IMR-90 (cell line): ENCODE measurements at regions not wholly inside any gene's neighbourhood (a gene's known extent, or its start where the extent isn't known, plus 50 kb on each side); places are given as distances from the start of the nearest gene placed in this dataset.

ENCODE experiments used
- ATAC-seq: fragments of 200-7000 bp; cut with Tn5 transposase; 2 replicates; pipeline ENCODE4 v1.9.1; 2020; ENCODE audit warnings: low read depth, mild to moderate bottlenecking, moderate library complexity
- BruUV-seq: library from RNA; stranded (reverse); fragments of 400-500 nt; replicated peaks from 2 replicates; lab custom pipeline; 2021; lab: Mats Ljungman, UMichigan
- CTCF ChIA-PET: fragments of 300-600 bp; formaldehyde crosslinking; extraction: SDS; loops from one replicate; lab custom pipeline; 2021; ENCODE audit warnings: antibody characterized with exemption; lab: Yijun Ruan, JAX
- POLR2A ChIA-PET: fragments of 300-600 bp; sonication (Branson Sonifier 250); formaldehyde crosslinking; loops from one replicate; lab custom pipeline; 2022; ENCODE audit warnings: antibody characterized with exemption; ENCODE audit not compliant: unreplicated experiment; lab: Charles Lee
- DNase-seq: peaks from one replicate; pipeline ENCODE4 v3.0.0; 2013
- H2AFZ ChIP-seq: replicated peaks from 2 replicates; pipeline ENCODE3; 2013; ENCODE audit warnings: low read length, mild to moderate bottlenecking; ENCODE audit not compliant: poor library complexity
- H2AK5ac ChIP-seq: 2 replicates; pipeline ENCODE4 v1.6.1; 2013; ENCODE audit warnings: low read depth, low read length, inconsistent platforms
- H2AK9ac ChIP-seq: replicated peaks from 2 replicates; pipeline ENCODE3; 2013; ENCODE audit warnings: mild to moderate bottlenecking, low read depth, low read length, moderate library complexity; ENCODE audit not compliant: poor library complexity
- H2BK120ac ChIP-seq: 2 replicates; pipeline ENCODE4 v1.6.1; 2013; ENCODE audit warnings: low read depth, low read length, inconsistent platforms
- H2BK15ac ChIP-seq: 3 replicates; pipeline ENCODE4 v1.6.1; 2013; ENCODE audit warnings: low read depth, low read length, inconsistent platforms
- H2BK20ac ChIP-seq: 2 replicates; pipeline ENCODE4 v1.6.1; 2013; ENCODE audit warnings: low read depth, mild to moderate bottlenecking, inconsistent platforms, low read length, moderate library complexity
- H2BK5ac ChIP-seq: 2 replicates; pipeline ENCODE4 v1.6.1; 2013; ENCODE audit warnings: mild to moderate bottlenecking, low read depth, low read length, inconsistent platforms; ENCODE audit not compliant: poor library complexity, severe bottlenecking
- H3K14ac ChIP-seq: replicated peaks from 2 replicates; pipeline ENCODE4 v1.6.1; 2013; ENCODE audit warnings: low read depth, low read length, inconsistent platforms
- H3K18ac ChIP-seq: 2 replicates; pipeline ENCODE4 v1.6.1; 2013; ENCODE audit warnings: low read depth, low read length, control low read depth
- H3K23ac ChIP-seq: 2 replicates; pipeline ENCODE4 v1.6.1; 2013; ENCODE audit warnings: low read depth, low read length, inconsistent platforms
- H3K27ac ChIP-seq: 2 replicates; pipeline ENCODE4 v1.5.1; 2013; ENCODE audit warnings: mild to moderate bottlenecking, control low read depth, low read length; ENCODE audit not compliant: insufficient read depth
- H3K27me3 ChIP-seq: 2 replicates; pipeline ENCODE4 v1.6.1; 2013; ENCODE audit warnings: low read length; ENCODE audit not compliant: control insufficient read depth, insufficient read depth
- H3K36me3 ChIP-seq: 2 replicates; pipeline ENCODE4 v1.6.1; 2013; ENCODE audit warnings: low read length, mixed read lengths; ENCODE audit not compliant: control insufficient read depth, insufficient read depth
- H3K4ac ChIP-seq: 2 replicates; pipeline ENCODE4 v1.6.1; 2013; ENCODE audit warnings: low read depth, low read length, inconsistent platforms
- H3K4me1 ChIP-seq: 2 replicates; pipeline ENCODE4 v1.6.1; 2013; ENCODE audit warnings: low read length, mixed read lengths; ENCODE audit not compliant: control insufficient read depth, insufficient read depth
- H3K4me2 ChIP-seq: 2 replicates; pipeline ENCODE4 v1.6.1; 2013; ENCODE audit warnings: low read depth, mild to moderate bottlenecking, control low read depth, low read length, moderate library complexity
- H3K4me3 ChIP-seq: 2 replicates; pipeline ENCODE4 v1.5.1; 2013; ENCODE audit warnings: low read depth, mild to moderate bottlenecking, control low read depth, low read length, moderate library complexity; ENCODE audit not compliant: insufficient read depth
- H3K56ac ChIP-seq: 2 replicates; pipeline ENCODE4 v1.6.1; 2013; ENCODE audit warnings: low read length, inconsistent platforms; ENCODE audit not compliant: insufficient read depth; ENCODE audit errors: extremely low read depth
- H3K79me1 ChIP-seq, 2 experiments: 2 replicates each; pipeline ENCODE4 v1.6.1; 2013; ENCODE audit warnings: low read length in 2 of 2, inconsistent platforms in 1 of 2, low read depth in 1 of 2
- H3K9ac ChIP-seq: 2 replicates; pipeline ENCODE4 v1.6.1; 2013; ENCODE audit warnings: low read depth, low read length, control low read depth
- H3K9me1 ChIP-seq: 2 replicates; pipeline ENCODE4 v1.6.1; 2013; ENCODE audit warnings: low read length, inconsistent platforms; ENCODE audit not compliant: insufficient read depth
- H3K9me3 ChIP-seq: 2 replicates; pipeline ENCODE4 v1.6.1; 2013; ENCODE audit warnings: low read length; ENCODE audit not compliant: control insufficient read depth, insufficient read depth
- H4K20me1 ChIP-seq: 2 replicates; pipeline ENCODE4 v1.6.1; 2013; ENCODE audit warnings: low read length, inconsistent platforms; ENCODE audit not compliant: insufficient read depth
- H4K5ac ChIP-seq: 2 replicates; pipeline ENCODE4 v1.6.1; 2013; ENCODE audit warnings: mild to moderate bottlenecking, low read depth, low read length, control low read depth
- H4K8ac ChIP-seq, 2 experiments: 2 replicates each; pipeline ENCODE4 v1.6.1; 2013; ENCODE audit warnings: low read depth in 2 of 2, low read length in 2 of 2, control low read depth in 1 of 2, inconsistent platforms in 1 of 2
- H4K91ac ChIP-seq: 2 replicates; pipeline ENCODE4 v1.6.1; 2013; ENCODE audit warnings: low read depth, low read length, inconsistent platforms; ENCODE audit not compliant: insufficient read depth
- BHLHE40 ChIP-seq: fragments of 150-350 bp; IDR thresholded peaks from 2 replicates; pipeline ENCODE4 v1.6.1; 2016; ENCODE audit warnings: mild to moderate bottlenecking, low read depth, low read length
- CEBPB ChIP-seq: IDR thresholded peaks from 2 replicates; pipeline ENCODE4 v1.6.1; 2012; ENCODE audit warnings: low read depth, low read length, improper control_type of control experiment
- CHD1 ChIP-seq: IDR thresholded peaks from 2 replicates; pipeline ENCODE4 v1.6.1; 2012; ENCODE audit warnings: low read depth, low read length, improper control_type of control experiment
- FOS ChIP-seq: fragments of 150-350 bp; IDR thresholded peaks from 2 replicates; pipeline ENCODE4 v1.6.1; 2016; ENCODE audit warnings: low read depth, low read length
- MAFK ChIP-seq: IDR thresholded peaks from 2 replicates; pipeline ENCODE4 v1.6.1; 2012; ENCODE audit warnings: low read depth, low read length, improper control_type of control experiment
- MAZ ChIP-seq: IDR thresholded peaks from 2 replicates; pipeline ENCODE4 v1.6.1; 2012; ENCODE audit warnings: low read depth, mild to moderate bottlenecking, low read length, improper control_type of control experiment, moderate library complexity, borderline replicate concordance
- MXI1 ChIP-seq: IDR thresholded peaks from 2 replicates; pipeline ENCODE4 v1.6.1; 2012; ENCODE audit warnings: low read depth, mild to moderate bottlenecking, low read length, moderate library complexity, borderline replicate concordance
- NFE2L2 ChIP-seq: fragments of 150-350 bp; IDR thresholded peaks from 2 replicates; pipeline ENCODE4 v1.6.1; 2016; ENCODE audit warnings: low read depth, mild to moderate bottlenecking, low read length
- POLR2A ChIP-seq: IDR thresholded peaks from 2 replicates; pipeline ENCODE4 v1.6.1; 2012; ENCODE audit warnings: mild to moderate bottlenecking, low read depth, low read length
- RAD21 ChIP-seq: IDR thresholded peaks from 2 replicates; pipeline ENCODE4 v1.6.1; 2012; ENCODE audit warnings: low read length, improper control_type of control experiment
- RCOR1 ChIP-seq: IDR thresholded peaks from 2 replicates; pipeline ENCODE4 v1.6.1; 2012; ENCODE audit warnings: mild to moderate bottlenecking, low read length, improper control_type of control experiment; ENCODE audit not compliant: insufficient replicate concordance
- RFX5 ChIP-seq: IDR thresholded peaks from 2 replicates; pipeline ENCODE4 v1.8.0; 2012; ENCODE audit warnings: low read depth, mild to moderate bottlenecking, low read length, moderate library complexity
- SMC3 ChIP-seq: fragments of 150-350 bp; IDR thresholded peaks from 2 replicates; pipeline ENCODE4 v1.6.1; 2016; ENCODE audit warnings: low read depth, mild to moderate bottlenecking, antibody characterized with exemption, low read length, moderate library complexity
- WGBS, 2 experiments: methylation state at CpG; one replicate each; pipeline versions ENCODE4 v1.1.5 to v1.1.7; 2013; ENCODE audit warnings: missing lambda C conversion rate in 2 of 2; ENCODE audit not compliant: insufficient read length in 1 of 2; ENCODE audit errors: extremely low coverage in 2 of 2; 5-methylcytosine and 5-hydroxymethylcytosine counted together
- dilution Hi-C: fragments of 300-500 bp; cut with HindIII; formaldehyde crosslinking; loops from one replicate; pipeline ENCODE4 v1.14.3; 2018; ENCODE audit warnings: low sequenced_read_pairs; ENCODE audit not compliant: unreplicated experiment
- in situ Hi-C: fragments of 300-500 bp; cut with MboI; formaldehyde crosslinking; loops from 3 replicates; pipeline ENCODE4 v1.14.3; 2019; ENCODE audit warnings: low sequenced_read_pairs, inconsistent platforms, mixed read lengths
- intact Hi-C: fragments of 100-400 bp; cut with micrococcal nuclease; formaldehyde crosslinking; loops from 2 replicates; pipeline ENCODE4 v1.10.0; 2022
- TF ChIP-seq, protein P1 (sequence below): fragments of 150-350 bp; IDR thresholded peaks from 2 replicates; pipeline ENCODE4 v1.6.1; 2017; ENCODE audit warnings: mild to moderate bottlenecking, antibody characterized with exemption, low read length, low read depth
- TF ChIP-seq, protein P2 (sequence below): fragments of 150-350 bp; IDR thresholded peaks from 2 replicates; pipeline ENCODE4 v1.6.1; 2016; ENCODE audit warnings: low read depth, mild to moderate bottlenecking, low read length, moderate library complexity, borderline replicate concordance
- TF ChIP-seq, protein P3 (sequence below): conservative IDR thresholded peaks from 2 replicates; pipeline ENCODE4 v1.5.1; 2012; ENCODE audit warnings: mild to moderate bottlenecking, low read depth, low read length, improper control_type of control experiment

DNA sequence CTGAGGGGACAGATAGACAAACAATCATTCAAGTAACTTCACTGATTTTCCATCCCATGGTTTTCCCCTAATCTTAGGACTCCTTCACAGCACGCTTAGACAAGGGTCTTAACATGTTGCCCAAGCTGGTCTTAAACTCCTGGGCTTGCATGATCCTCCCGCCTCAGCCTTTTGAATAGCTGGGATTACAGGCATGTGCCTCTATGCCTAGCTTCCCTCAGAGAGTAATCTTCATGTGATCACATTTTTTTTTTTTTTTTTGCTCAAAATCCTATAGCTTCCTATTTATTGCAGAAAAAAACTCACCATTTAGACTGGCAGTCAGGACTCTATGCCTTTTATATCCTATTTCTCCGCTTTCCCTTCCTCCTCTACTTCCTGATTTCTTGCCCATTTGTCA is 90.4 kb upstream of the DPH5 start:
- TF ChIP-seq CEBPB (no peak), MAZ (no peak), CHD1 (no peak), FOS (no peak), RCOR1 (no peak), POLR2A (no peak), RAD21 (no peak), NFE2L2 (no peak), BHLHE40 (no peak), MAFK (no peak), MXI1 (no peak), RFX5 (no peak), SMC3 (no peak)
- TF ChIP-seq, protein P1, sequence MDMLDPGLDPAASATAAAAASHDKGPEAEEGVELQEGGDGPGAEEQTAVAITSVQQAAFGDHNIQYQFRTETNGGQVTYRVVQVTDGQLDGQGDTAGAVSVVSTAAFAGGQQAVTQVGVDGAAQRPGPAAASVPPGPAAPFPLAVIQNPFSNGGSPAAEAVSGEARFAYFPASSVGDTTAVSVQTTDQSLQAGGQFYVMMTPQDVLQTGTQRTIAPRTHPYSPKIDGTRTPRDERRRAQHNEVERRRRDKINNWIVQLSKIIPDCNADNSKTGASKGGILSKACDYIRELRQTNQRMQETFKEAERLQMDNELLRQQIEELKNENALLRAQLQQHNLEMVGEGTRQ, result no peak
- TF ChIP-seq, protein P2, sequence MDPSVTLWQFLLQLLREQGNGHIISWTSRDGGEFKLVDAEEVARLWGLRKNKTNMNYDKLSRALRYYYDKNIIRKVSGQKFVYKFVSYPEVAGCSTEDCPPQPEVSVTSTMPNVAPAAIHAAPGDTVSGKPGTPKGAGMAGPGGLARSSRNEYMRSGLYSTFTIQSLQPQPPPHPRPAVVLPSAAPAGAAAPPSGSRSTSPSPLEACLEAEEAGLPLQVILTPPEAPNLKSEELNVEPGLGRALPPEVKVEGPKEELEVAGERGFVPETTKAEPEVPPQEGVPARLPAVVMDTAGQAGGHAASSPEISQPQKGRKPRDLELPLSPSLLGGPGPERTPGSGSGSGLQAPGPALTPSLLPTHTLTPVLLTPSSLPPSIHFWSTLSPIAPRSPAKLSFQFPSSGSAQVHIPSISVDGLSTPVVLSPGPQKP, result no peak
- TF ChIP-seq, protein P3, sequence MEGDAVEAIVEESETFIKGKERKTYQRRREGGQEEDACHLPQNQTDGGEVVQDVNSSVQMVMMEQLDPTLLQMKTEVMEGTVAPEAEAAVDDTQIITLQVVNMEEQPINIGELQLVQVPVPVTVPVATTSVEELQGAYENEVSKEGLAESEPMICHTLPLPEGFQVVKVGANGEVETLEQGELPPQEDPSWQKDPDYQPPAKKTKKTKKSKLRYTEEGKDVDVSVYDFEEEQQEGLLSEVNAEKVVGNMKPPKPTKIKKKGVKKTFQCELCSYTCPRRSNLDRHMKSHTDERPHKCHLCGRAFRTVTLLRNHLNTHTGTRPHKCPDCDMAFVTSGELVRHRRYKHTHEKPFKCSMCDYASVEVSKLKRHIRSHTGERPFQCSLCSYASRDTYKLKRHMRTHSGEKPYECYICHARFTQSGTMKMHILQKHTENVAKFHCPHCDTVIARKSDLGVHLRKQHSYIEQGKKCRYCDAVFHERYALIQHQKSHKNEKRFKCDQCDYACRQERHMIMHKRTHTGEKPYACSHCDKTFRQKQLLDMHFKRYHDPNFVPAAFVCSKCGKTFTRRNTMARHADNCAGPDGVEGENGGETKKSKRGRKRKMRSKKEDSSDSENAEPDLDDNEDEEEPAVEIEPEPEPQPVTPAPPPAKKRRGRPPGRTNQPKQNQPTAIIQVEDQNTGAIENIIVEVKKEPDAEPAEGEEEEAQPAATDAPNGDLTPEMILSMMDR, result no peak
- no peaks in the 10 kb centered on the region for H3K4me1 ChIP-seq
- H2BK20ac ChIP-seq, result no peak overlapping the region
- in situ Hi-C loops, result no loop called here
- no peak overlapping the region for H2AFZ ChIP-seq
- WGBS, 2 experiments, result 100% methylated on average over 1 of the region's 3 CpGs; no CpG with 5 or more reads in 1 of the 2 experiments
- DNase-seq, result no peak
- no peak overlapping the region for H3K4me2 ChIP-seq
- H3K9me1 ChIP-seq, result no peaks in the 10 kb centered on the region
- no peak overlapping the region for H3K56ac ChIP-seq
- no peak for ATAC-seq
- H2BK15ac ChIP-seq, result no peak overlapping the region
- no peak overlapping the region for H2AK5ac ChIP-seq
- H3K36me3 ChIP-seq, result no peaks in the 10 kb centered on the region
- H4K8ac ChIP-seq, result no peak overlapping the region
- H4K91ac ChIP-seq, result no peak overlapping the region
- dilution Hi-C loops, result no loop called here
- H3K9me3 ChIP-seq, result no peaks in the 10 kb centered on the region
- no peak overlapping the region for H3K4me3 ChIP-seq
- no peaks in the 10 kb centered on the region for H4K20me1 ChIP-seq
- no peak overlapping the region for H2AK9ac ChIP-seq
- no peak overlapping the region for H3K14ac ChIP-seq
- no peaks in the 10 kb centered on the region for H3K79me1 ChIP-seq
- H3K27me3 ChIP-seq, result no peaks in the 10 kb centered on the region
- intact Hi-C loops, result no loop called here
- no peak overlapping the region for H2BK120ac ChIP-seq
- no peak overlapping the region for H4K5ac ChIP-seq
- no peak overlapping the region for H3K27ac ChIP-seq
- H3K9ac ChIP-seq, result no peak overlapping the region
- no peak overlapping the region for H3K18ac ChIP-seq
- H3K23ac ChIP-seq, result no peak overlapping the region
- CTCF ChIA-PET, result interaction anchor here (0.7 kb wide), 2 partner anchors 54 to 123 kb away, joined by 3 to 6 read pairs; no protein-coding TSS in a partner anchor
- no peak overlapping the region for H3K4ac ChIP-seq
- H2BK5ac ChIP-seq, result no peak overlapping the region
- POLR2A ChIA-PET, result interaction anchor here (0.6 kb wide), 1 partner anchor 84 kb away, joined by 4 read pairs; no protein-coding TSS in a partner anchor
- no TSS peak for BruUV-seq
